Epithelial cell of esophagus (primary cell): ENCODE measurements at regions not wholly inside any gene's neighbourhood (a gene's known extent, or its start where the extent isn't known, plus 50 kb on each side); places are given as distances from the start of the nearest gene placed in this dataset.

Experiments
- DNase-seq: peaks from one replicate; pipeline ENCODE4 v3.0.0; 2010; ENCODE audit warnings: low read depth
- H3K4me3 ChIP-seq: 2 replicates; pipeline ENCODE4 v1.5.1; 2011; ENCODE audit warnings: mild to moderate bottlenecking, low read length, control low read depth
- CTCF ChIP-seq: IDR thresholded peaks from 2 replicates; pipeline ENCODE4 v1.5.1; 2011; ENCODE audit warnings: low read depth, mild to moderate bottlenecking, low read length, control low read depth, inconsistent platforms; ENCODE audit not compliant: insufficient read depth; ENCODE audit errors: missing control alignments

GRCh38 chr2:71949537-71949798 lies 198.2 kb downstream of the CYP26B1 start:
- no peak for TF ChIP-seq CTCF
- H3K4me3 ChIP-seq: no peak overlapping the region
- DNase-seq: no peak

- DNase-seq: no peak
- H3K4me3 ChIP-seq: no peak overlapping the region
- TF ChIP-seq CTCF: no peak
Measured at GRCh38 chr2:71948781-71949536, 198.7 kb downstream of the CYP26B1 start.

DNA sequence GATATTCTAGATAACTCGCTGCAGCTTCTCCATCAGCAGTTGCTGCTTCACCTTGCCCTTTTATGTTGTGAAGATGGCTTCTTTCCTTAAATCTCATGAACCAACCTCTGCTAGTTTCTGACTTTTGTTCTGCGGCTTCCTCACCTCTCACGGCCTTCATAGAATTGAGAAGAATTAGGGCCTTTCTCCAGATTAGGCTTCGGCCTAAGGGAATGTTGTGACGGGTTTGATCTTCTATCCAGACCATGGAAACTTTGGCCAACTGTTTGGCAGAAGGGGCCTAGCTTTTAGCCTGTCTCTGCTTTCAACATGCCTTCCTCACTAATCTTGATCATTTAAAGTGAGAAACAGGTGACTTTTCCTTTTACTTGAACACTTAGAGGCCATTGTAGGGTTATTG lies 199.9 kb downstream of the CYP26B1 start:
- no peak for TF ChIP-seq CTCF
- H3K4me3 ChIP-seq: no peak overlapping the region
- no peak for DNase-seq

DNA sequence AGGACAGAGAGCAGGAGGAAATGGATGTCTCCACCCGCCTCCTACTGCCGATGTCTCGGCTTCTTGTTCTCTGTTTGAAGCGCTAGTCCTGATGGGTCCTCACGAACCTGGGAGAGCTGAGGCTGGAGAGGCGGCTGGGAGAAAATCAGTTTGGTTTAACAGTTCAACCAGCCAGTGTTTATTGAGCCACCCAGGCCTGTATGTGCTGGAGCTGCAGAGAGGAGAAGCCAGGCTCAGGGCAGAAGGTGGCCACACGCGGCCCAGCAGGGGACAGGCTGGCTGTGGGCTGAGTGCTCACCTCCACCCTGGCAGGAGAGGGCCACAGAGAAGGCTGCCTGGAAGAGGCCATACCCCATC lies 202.1 kb downstream of the CYP26B1 start:
- no peak overlapping the region for H3K4me3 ChIP-seq
- no peak for DNase-seq
- no peak for TF ChIP-seq CTCF

- no peak for TF ChIP-seq CTCF
- no peak for DNase-seq
- H3K4me3 ChIP-seq: no peak overlapping the region
Measured at GRCh38 chr2:71944806-71945602, 202.7 kb downstream of the CYP26B1 start.

- DNase-seq: no peak
- no peak for TF ChIP-seq CTCF
- H3K4me3 ChIP-seq: no peak overlapping the region
Measured at GRCh38 chr2:71944183-71944550, 203.5 kb downstream of the CYP26B1 start.
